ENCODE measurements at regions not wholly inside any gene's neighbourhood (a gene's known extent, or its start where the extent isn't known, plus 50 kb on each side); places are given as distances from the start of the nearest gene placed in this dataset.
"Not testable (repeated sequence)": the region's sequence is repeated elsewhere in the genome, so short reads cannot be mapped to it uniquely, and the experiment has no call there.

DNA sequence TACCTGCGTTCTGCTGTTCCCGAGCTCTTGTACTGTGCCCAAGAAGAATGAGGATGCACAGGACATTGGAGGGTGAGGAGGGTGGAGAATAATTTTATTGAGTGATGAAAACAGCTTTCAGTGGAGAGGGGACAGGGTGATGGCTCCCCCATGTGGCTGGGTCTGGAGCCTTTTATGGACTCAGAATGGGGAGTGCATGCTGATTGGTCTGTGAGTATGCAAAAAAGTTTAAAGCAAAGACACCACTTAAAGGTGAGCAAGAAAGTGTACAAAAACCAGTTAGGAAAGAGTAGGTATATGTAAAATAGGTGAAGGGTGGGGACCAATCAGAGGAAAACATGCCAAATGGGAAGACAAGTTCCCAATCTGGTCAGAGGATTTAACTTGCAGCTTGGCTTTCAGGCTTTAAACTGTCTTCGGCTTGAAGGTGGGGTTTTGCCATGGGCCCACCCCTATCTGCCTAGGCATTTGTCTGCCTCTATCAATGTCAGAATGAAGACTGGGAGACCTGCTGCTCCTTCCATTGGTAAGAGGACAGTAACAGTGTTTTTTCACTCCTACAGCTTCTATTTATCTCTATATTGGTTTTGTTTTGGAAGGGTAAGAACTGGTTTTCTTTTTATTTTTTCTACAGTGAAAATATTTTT is 118.0 kb upstream of the RAI14 start:
- no peak for DNase-seq

DNA sequence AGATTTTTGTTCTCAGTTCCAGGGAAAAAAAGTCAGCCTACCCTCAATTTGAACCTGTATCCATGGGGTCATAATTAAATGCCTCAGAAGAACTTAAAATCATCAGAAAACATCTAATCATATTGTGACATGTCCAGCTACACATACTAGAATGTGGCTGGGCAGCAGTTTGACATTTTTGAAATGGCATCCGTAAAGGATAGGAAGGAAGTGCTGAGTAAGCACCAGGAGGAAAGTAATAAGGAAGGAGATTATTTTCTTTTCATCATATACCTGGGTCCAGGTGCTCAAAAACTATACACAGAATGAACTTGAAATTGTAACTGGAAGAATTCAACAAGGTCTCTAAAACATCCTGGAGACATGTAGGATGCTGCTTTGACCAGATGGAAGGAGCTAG is 116.9 kb upstream of the RAI14 start:
- no peak for DNase-seq

DNA sequence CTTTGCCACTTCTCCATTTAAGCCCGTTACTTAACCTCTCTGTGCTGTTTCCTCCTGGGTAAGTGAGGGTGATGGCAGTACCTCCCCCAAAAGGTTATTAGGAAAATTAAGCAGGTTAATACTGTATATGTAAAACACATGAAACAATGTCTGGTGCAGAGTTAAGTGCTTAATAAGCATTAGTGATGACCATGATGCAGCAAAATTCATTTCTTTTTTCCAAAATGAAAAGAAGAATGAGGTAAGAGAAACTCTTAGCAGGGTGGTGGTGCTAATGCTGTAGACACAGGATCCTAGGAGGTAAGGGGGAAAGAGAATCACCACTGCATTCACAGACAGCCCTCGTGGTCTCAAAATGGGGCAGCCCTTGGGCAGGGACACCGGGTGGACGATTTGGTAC is 115.1 kb upstream of the RAI14 start:
- no peak for DNase-seq

- no peak for DNase-seq
These were observed 113.3 kb upstream of the RAI14 start for GRCh38 chr5:34542818-34543217.

- DNase-seq: no peak
These were observed 112.4 kb upstream of the RAI14 start for GRCh38 chr5:34543687-34544086.

DNA sequence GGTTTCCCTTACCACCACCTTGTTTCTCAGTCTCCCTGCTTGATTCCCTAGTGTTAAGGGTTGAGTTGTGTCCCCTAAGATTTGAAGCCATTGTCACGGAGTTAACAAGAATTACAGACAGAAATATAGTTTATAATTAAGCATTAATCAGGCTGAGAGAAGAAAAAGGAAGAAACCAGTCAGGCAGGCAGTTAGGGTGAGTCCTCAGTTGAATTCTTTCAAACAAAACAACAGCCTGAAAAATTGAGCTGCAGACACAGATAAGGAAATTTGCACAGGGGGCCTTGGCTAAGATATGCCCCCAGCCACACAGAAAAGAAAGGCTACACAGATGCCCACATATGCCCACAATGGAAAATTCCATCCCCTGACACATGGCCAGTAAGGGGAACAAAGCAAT is 111.7 kb upstream of the RAI14 start:
- DNase-seq: no peak

DNA sequence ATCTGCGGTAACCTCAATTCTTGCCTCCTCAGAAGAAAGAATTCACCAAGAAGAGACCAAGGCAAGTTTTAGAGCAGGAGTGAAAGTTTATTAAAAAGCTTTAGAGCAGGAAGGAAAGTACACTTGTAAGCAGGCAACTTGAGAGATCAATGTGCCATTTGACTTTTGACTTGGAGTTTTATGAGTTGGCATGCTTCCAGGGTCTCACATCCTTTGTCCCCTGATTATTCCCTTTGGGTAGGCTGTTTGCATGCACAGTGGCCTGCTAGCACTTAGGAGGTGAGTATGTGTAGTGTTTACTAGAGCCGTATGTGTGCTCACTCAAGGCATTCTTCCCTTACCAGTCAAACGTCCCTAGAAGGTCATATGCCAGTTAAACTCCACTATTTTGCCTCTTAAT is 111.0 kb upstream of the RAI14 start:
- no peak for DNase-seq

DNA sequence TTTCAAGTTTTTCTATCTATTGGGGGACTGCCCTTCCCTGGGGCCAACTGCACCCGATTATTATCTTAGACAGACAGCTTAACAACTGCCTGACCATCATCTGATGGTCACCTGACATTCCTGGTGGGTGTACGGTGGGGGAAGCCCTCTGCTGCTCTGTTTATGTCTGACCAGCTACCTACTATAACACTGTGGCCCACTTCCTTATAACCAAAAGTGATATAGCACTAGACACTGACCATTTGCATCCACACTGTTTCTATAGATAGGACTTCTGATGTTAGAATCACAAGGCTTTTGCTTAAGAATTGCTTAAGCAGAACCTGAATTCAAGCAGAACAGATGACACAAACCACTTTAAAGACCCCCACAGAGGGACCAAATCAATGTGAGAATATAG is 110.5 kb upstream of the RAI14 start:
- DNase-seq: no peak

- no peak for DNase-seq
These were observed 108.6 kb upstream of the RAI14 start for GRCh38 chr5:34547300-34548085.

DNA sequence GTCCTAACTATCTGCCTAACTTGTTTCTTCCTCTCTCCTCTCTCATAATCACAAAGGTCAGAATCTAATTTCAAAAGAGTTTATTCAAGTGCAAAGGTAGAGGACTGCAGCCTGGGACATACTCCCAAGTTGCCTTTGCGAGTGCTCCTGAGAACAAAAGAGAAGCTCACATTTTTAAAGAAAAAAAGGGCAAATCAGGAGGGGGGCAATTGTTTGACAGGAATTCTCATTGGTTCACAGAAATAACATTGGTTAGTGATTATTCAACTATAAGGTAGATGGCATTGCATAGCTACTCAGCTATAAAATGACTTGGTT is 108.1 kb upstream of the RAI14 start:
- DNase-seq: no peak

DNA sequence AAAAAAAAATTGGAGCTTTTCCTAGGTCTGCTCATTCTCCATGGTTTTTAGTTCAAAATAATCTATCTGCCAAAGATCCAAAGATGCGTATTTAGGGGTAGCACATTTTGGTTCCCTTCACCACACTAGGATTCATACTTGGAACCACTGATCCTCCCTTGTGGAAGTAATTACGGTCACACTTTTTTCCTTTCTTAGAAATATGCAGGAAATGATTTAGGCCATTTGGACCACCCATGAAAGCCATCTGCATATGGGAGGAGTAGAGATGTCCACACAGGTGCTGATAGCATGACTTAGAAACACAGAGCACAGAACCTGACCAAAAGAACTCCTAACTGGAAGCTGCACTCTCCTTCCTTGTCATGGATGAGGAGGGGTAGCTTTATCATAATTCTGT is 105.9 kb upstream of the RAI14 start:
- DNase-seq: no peak

- no peak for DNase-seq
These were observed 105.2 kb upstream of the RAI14 start for GRCh38 chr5:34550964-34551363.

GRCh38 chr5:34551911-34552433 is 104.2 kb upstream of the RAI14 start:
- no peak for DNase-seq

DNA sequence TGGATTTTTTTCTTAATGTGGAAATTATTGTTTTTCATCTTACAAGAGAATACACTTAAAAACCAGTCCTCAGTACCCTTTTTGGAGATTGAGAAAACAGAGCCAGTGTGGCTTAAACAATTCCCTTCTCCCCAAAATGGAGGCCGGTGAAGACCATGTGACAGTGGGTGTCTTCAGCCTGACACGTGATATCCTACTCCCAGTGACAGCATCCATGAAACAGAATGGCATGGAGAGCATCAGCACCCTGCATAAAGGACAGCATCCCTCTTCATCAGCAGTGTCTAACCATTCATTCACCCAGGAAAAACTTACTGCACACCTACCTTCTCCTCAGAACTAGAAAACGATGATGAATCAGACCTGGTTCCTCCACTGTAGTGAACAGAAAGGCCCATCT is 103.4 kb upstream of the RAI14 start:
- no peak for DNase-seq

- no peak for DNase-seq
These were observed 102.5 kb upstream of the RAI14 start for GRCh38 chr5:34553581-34553980.

GRCh38 chr5:34554641-34555040 is 101.5 kb upstream of the RAI14 start:
- no peak for DNase-seq

DNA sequence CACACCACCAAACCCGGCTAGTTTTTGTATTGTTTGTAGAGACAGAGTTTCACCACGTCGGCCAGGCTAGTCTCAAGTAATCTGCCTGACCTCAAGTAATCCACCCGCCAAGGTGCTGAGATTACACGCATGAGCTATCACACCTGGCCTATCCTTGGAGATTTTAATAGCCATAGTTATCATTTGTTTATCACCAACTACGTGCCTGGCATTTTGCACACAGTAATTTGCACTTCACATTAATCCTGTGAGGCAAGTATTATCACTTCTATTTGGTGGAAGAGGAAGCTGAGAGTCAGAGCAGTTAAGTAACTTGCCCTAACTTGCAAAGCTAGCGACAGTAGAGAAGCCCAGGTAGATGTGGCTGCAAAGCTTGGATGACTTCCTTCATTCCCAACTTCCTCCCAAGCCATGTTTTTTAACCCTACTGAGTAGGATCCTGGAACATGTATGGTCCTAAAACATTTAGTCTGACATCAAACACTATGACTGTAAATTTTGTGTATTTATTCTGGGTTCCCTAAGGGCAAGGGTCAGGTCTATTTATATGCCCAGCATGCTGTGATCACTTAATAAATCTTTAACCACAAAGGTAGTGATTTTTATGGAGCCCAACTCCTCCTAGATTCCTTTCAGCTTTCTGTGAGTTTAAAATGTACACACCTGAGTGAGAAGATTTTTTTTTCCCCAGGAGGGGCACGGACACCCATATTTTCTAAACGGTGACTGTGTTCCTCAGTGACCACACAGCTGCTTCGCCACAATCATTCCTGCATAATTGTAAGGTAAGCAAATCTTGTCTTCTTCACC is 100.2 kb upstream of the RAI14 start:
- no peak for DNase-seq

- DNase-seq: no peak
These were observed 99.7 kb upstream of the RAI14 start for GRCh38 chr5:34556509-34556782.

- DNase-seq: not testable (repeated sequence)
These were observed 94.5 kb upstream of the RAI14 start for GRCh38 chr5:34561581-34561980.

GRCh38 chr5:34562791-34563190 is 93.3 kb upstream of the RAI14 start:
- DNase-seq: no peak

- no peak for DNase-seq
These were observed 92.9 kb upstream of the RAI14 start for GRCh38 chr5:34563269-34563668.

DNA sequence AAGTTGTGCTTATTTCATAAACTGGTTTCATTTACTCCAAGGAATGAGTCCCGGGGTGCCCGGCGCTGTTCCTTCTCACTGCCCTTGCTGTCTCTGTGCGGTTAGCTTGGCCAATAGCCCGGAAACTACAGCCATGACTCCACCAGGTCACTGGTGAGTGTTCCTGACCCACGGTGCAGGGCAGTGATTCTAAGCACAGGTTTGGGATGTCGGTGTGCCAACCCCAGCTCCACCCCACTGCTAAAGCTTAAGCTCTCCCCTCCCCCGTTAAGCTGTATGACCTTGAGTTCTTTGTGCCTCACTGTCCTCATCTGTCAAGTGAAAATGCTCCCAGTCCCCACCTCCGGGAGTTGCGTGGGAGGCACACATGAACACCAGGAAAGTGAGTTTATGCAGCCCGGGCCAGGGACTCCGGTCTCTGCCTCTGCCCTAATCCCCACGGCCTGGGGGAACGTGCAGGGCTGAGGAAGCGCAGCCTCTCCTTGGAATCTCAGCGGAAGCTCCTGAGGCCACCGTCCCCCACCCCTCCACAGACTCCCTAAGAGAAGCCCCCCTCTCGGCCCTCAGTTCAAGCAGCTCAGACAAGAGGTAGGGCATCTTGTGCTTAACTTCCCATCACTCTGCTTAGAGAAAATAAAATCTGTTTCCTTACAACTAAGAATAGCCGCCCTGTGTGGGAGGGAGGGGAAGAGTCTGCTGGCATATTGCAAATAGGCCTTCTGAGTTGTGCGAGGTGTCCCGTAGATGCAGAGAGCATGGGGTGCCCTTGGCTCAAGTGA is 92.0 kb upstream of the RAI14 start:
- DNase-seq: no peak

DNA sequence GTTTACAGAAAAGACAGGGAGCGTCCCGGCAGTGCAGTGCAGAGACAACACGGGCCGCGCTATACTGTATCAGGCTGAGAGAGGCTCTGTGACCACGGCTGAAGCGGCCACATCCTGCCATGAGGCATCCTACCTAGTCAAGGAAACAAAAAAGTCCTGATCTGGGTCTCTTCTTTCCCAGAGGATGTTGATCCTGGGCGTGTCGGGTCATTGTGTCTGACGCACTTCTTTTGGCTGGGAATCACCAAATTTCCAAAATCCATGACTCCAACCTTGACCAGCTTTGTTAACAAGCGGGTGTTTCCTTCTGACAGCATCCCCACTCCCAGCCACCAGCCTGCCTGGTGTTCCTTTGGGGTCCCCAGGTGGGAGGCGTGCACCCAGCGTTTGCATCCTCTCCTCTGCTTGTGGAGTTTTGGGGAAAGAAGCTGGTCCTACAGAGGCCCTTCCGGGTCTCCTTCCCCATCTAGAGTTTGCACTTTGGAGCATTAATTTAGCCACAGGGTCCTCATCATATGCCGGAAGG is 91.4 kb upstream of the RAI14 start:
- no peak for DNase-seq

Measured in SIG-M5 (cell line).